ENCODE measurements at regions not wholly inside any gene's neighbourhood (a gene's known extent, or its start where the extent isn't known, plus 50 kb on each side); places are given as distances from the start of the nearest gene placed in this dataset.

GRCh38 chr1:25027822-25028586 is 97.9 kb upstream of the RUNX3 start:
- ChIA-PET POLR2A (no interaction called here), CTCF (interaction anchor here (1.8 kb wide), 1 partner anchor 9 kb away, joined by 11 read pairs; no protein-coding TSS in a partner anchor)
- peaks cover 4% of the 10 kb centered on the region; the same call in 2 of the 3 replicates for H3K4me1 ChIP-seq
- FAIRE-seq (no peak), ATAC-seq (no peak), DNase-seq (ENCODE audit: low read depth in 1 of 2, low spot score in 1 of 2) (no peak)
- TF ChIP-seq ZC3H11A (IDR thresholded peaks at IDR 0.05) (no peak), PHF8 (IDR thresholded peaks at IDR 0.05; ENCODE audit: borderline replicate concordance, low read depth) (no peak), GATA3 (IDR thresholded peaks at IDR 0.05; ENCODE audit: borderline replicate concordance) (no peak), CHD4 (IDR thresholded peaks at IDR 0.05; ENCODE audit: borderline replicate concordance) (no peak), CTCF (IDR thresholded peaks at IDR 0.05) (no peak), TFCP2L1 (CRISPR knock-in tag; IDR thresholded peaks at IDR 0.05) (no peak), FOSL2 (IDR thresholded peaks at IDR 0.05) (no peak), FOSL2 (CRISPR knock-in tag; IDR thresholded peaks at IDR 0.05) (no peak), ZFP36 (IDR thresholded peaks at IDR 0.05; ENCODE audit: borderline replicate concordance, partially characterized antibody) (no peak), CBX8 (IDR thresholded peaks at IDR 0.05) (no peak), POLR2A (IDR thresholded peaks at IDR 0.05; ENCODE audit: low read length) (no peak), HOXB5 (CRISPR knock-in tag; IDR thresholded peaks at IDR 0.05) (no peak), KDM5A (IDR thresholded peaks at IDR 0.05) (no peak), FOSB (CRISPR knock-in tag; IDR thresholded peaks at IDR 0.05) (no peak), HOXB13 (CRISPR knock-in tag; IDR thresholded peaks at IDR 0.05; ENCODE audit: low read depth) (no peak), ATOH8 (CRISPR knock-in tag; IDR thresholded peaks at IDR 0.05; ENCODE audit: low read depth) (no peak), MAZ (IDR thresholded peaks at IDR 0.05; ENCODE audit: borderline replicate concordance, low read depth, low read length) (no peak), BHLHE40 (IDR thresholded peaks at IDR 0.05; ENCODE audit: low read depth, low read length) (no peak), NPAS2 (CRISPR knock-in tag; IDR thresholded peaks at IDR 0.05; ENCODE audit: borderline replicate concordance) (no peak)
- H3K4me2 ChIP-seq, result no peak overlapping the region
- WGBS (ENCODE audit: missing lambda C conversion rate), result 81% methylated on average over 8 of the region's 13 CpGs
- H3K9me3 ChIP-seq, result no peaks in the 10 kb centered on the region
- 0 out of 6 replicates have a peak overlapping the region, but pooled peaks of 1 of the 2 experiments have one; percentile 21 for H3K27ac ChIP-seq
- no peak overlapping the region for H3K4me3 ChIP-seq

- H3K4me1 ChIP-seq, result peaks cover 16% of the 10 kb centered on the region; the same call in 2 of the 3 replicates
- H3K4me3 ChIP-seq, result no peak overlapping the region
- ChIA-PET CTCF (interaction anchor here (1.7 to 1.8 kb wide), 2 partner anchors 11 kb away, joined by 11 to 12 read pairs; no protein-coding TSS in a partner anchor), POLR2A (no interaction called here)
- TF ChIP-seq ZC3H11A (IDR thresholded peaks at IDR 0.05), result no peak
- no peak for TF ChIP-seq PHF8 (IDR thresholded peaks at IDR 0.05; ENCODE audit: borderline replicate concordance, low read depth)
- TF ChIP-seq HOXA7 (CRISPR knock-in tag; IDR thresholded peaks at IDR 0.05), result no peak
- TF ChIP-seq RFX5 (IDR thresholded peaks at IDR 0.05), result no peak
- TF ChIP-seq E2F6 (IDR thresholded peaks at IDR 0.05; ENCODE audit: borderline replicate concordance, low read depth), result no peak
- TF ChIP-seq BHLHE40 (IDR thresholded peaks at IDR 0.05; ENCODE audit: low read depth, low read length), result no peak
- TF ChIP-seq CHD2 (IDR thresholded peaks at IDR 0.05; ENCODE audit: low read length, partially characterized antibody), result no peak
- no peak for TF ChIP-seq CTCF (IDR thresholded peaks at IDR 0.05)
- TF ChIP-seq HDAC2 (IDR thresholded peaks at IDR 0.05), result no peak
- TF ChIP-seq ZNF302 (CRISPR knock-in tag; IDR thresholded peaks at IDR 0.05), result no peak
- TF ChIP-seq EHMT2 (IDR thresholded peaks at IDR 0.05; ENCODE audit: low read depth), result no peak
- no peak for TF ChIP-seq JUNB (IDR thresholded peaks at IDR 0.05)
- TF ChIP-seq NFE2L2 (conservative IDR thresholded peaks at IDR 0.05; ENCODE audit: low read length), result no peak
- no peak for TF ChIP-seq RARB (CRISPR knock-in tag; IDR thresholded peaks at IDR 0.05)
- TF ChIP-seq MAFK (IDR thresholded peaks at IDR 0.05; ENCODE audit: partially characterized antibody), result no peak
- TF ChIP-seq FOXS1 (CRISPR knock-in tag; IDR thresholded peaks at IDR 0.05), result no peak
- no peak for TF ChIP-seq CEBPB (IDR thresholded peaks at IDR 0.05)
- no peak for DNase-seq (ENCODE audit: low read depth in 1 of 2, low spot score in 1 of 2)
- WGBS (ENCODE audit: missing lambda C conversion rate), result 43% methylated on average over 7 of the region's 12 CpGs
- FAIRE-seq, result no peak
- no peaks in the 10 kb centered on the region for H3K9me3 ChIP-seq
- ATAC-seq, result no peak
- no peak overlapping the region for H3K4me2 ChIP-seq
- peak overlapping the region in 1 of 2 experiments; percentile 58; a peak in 3 of 6 replicates for H3K27ac ChIP-seq
These were observed 96.8 kb upstream of the RUNX3 start for GRCh38 chr1:25026730-25027450.

All from A549 (cell line).